Glutamatergic neuron (in vitro differentiated cells): ENCODE measurements at regions not wholly inside any gene's neighbourhood (a gene's known extent, or its start where the extent isn't known, plus 50 kb on each side); places are given as distances from the start of the nearest gene placed in this dataset.

Experiments used
- DNase-seq: peaks from one replicate; pipeline ENCODE4 v3.0.0; 2022
- H3K27ac Mint-ChIP-seq: one replicate; pipeline ENCODE4 v1.8.0; 2020; ENCODE audit warnings: mild to moderate bottlenecking, mixed read lengths, inconsistent platforms; ENCODE audit not compliant: unreplicated experiment
- H3K27me3 Mint-ChIP-seq: one replicate; pipeline ENCODE4 v1.8.0; 2020; ENCODE audit warnings: mild to moderate bottlenecking, moderate library complexity, mixed read lengths, inconsistent platforms; ENCODE audit not compliant: unreplicated experiment
- H3K36me3 Mint-ChIP-seq: one replicate; pipeline ENCODE4 v1.8.0; 2020; ENCODE audit warnings: mild to moderate bottlenecking, mixed read lengths, inconsistent platforms; ENCODE audit not compliant: unreplicated experiment
- H3K4me1 Mint-ChIP-seq: one replicate; pipeline ENCODE4 v1.8.0; 2020; ENCODE audit warnings: mild to moderate bottlenecking, low read depth, mixed read lengths, inconsistent platforms; ENCODE audit not compliant: unreplicated experiment
- H3K4me3 Mint-ChIP-seq: one replicate; pipeline ENCODE4 v1.8.0; 2020; ENCODE audit warnings: mild to moderate bottlenecking, mixed read lengths, inconsistent platforms; ENCODE audit not compliant: unreplicated experiment
- H3K9me3 Mint-ChIP-seq: one replicate; pipeline ENCODE4 v1.8.0; 2020; ENCODE audit warnings: mild to moderate bottlenecking, moderate library complexity, mixed read lengths, inconsistent platforms; ENCODE audit not compliant: unreplicated experiment
- CTCF ChIP-seq: fragments of 200-600 bp; sonication (generic); IDR thresholded peaks from one replicate; pipeline ENCODE4 v1.5.0; 2021; ENCODE audit not compliant: partially characterized antibody, unreplicated experiment

- peaks cover 1% of the 10 kb centered on the region for H3K9me3 Mint-ChIP-seq
Observed at GRCh38 chr12:38016602-38017001, 300.0 kb upstream of the ALG10B start.

GRCh38 chr12:38025916-38026315 is 290.7 kb upstream of the ALG10B start:
- Mint-ChIP-seq H3K4me3 (no peak overlapping the region), H3K36me3 (no peaks in the 10 kb centered on the region), H3K9me3 (peaks cover 10% of the 10 kb centered on the region), H3K27ac (no peak overlapping the region), H3K4me1 (no peaks in the 10 kb centered on the region), H3K27me3 (no peaks in the 10 kb centered on the region)
- DNase-seq = no peak
- no peak for TF ChIP-seq CTCF

More at GRCh38 chr12:38016602-38017001, 300.0 kb upstream of the ALG10B start:
- DNase-seq = no peak
- Mint-ChIP-seq H3K27ac (no peak overlapping the region), H3K4me1 (no peaks in the 10 kb centered on the region), H3K4me3 (no peak overlapping the region), H3K36me3 (no peaks in the 10 kb centered on the region), H3K27me3 (no peaks in the 10 kb centered on the region)
- no peak for TF ChIP-seq CTCF

- Mint-ChIP-seq H3K36me3 (peaks cover 19% of the 10 kb centered on the region), H3K27me3 (peaks cover 18% of the 10 kb centered on the region), H3K4me3 (no peak overlapping the region), H3K9me3 (peaks cover 50% of the 10 kb centered on the region), H3K4me1 (no peaks in the 10 kb centered on the region), H3K27ac (no peak overlapping the region)
- no peak for DNase-seq
- TF ChIP-seq CTCF = no peak
Observed at GRCh38 chr12:38053113-38053512, 263.5 kb upstream of the ALG10B start.

GRCh38 chr12:38053655-38054464 is 262.7 kb upstream of the ALG10B start:
- Mint-ChIP-seq H3K36me3 (peaks cover 19% of the 10 kb centered on the region), H3K9me3 (peaks cover 47% of the 10 kb centered on the region), H3K4me3 (no peak overlapping the region), H3K4me1 (no peaks in the 10 kb centered on the region), H3K27me3 (peaks cover 18% of the 10 kb centered on the region), H3K27ac (no peak overlapping the region)
- DNase-seq = no peak
- TF ChIP-seq CTCF = no peak
